ENCODE measurements at regions not wholly inside any gene's neighbourhood (a gene's known extent, or its start where the extent isn't known, plus 50 kb on each side); places are given as distances from the start of the nearest gene placed in this dataset.

DNA sequence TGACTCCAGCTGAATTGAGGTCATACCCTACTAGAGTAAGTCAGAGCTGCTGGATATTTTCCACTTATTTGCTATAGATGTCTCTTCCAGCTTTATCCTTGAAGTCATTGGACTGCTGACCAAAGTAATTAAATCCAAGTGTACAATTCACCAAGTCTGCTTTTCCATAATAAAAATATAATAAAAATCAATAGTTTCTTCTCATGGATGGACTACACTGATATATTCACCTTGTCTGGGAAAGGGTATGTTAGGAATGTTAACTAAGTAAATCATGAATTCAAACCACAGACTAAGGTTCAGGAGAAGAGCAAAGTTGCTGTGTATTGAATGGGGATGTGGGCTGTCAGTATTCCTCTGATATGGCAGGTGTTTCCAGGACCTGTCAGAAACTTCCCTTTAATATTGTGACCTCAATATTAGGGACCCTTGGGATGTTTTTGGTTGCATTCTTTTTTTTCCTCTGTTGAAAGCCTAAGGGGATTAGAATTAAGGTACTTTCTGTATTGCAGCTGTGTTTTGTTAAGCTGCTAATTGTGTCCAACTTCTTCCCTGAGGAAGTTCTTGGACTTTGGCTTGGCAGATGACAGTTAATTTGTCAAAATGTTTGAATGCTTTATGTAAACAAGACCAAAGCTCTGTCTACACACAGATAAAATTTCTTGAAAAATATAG lies 284.0 kb downstream of the ATP23 start:
- Histone ChIP-seq H3K4me1 (ENCODE audit: control insufficient read depth, insufficient read depth, low read length, unreplicated experiment) (no peaks in the 10 kb centered on the region), H3K27me3 (ENCODE audit: insufficient read depth, low read length) (peaks cover 18% of the 10 kb centered on the region; the same call in 1 of the 2 replicates), H3K4me3 (ENCODE audit: low read depth, low read length) (no peak overlapping the region), H2AFZ (ENCODE audit: low read length, unreplicated experiment) (no peak overlapping the region), H3K27ac (ENCODE audit: low read depth, low read length) (no peak overlapping the region), H3K36me3 (ENCODE audit: insufficient read depth, low read length) (no peaks in the 10 kb centered on the region), H3K79me2 (ENCODE audit: control insufficient read depth, insufficient read depth, low read length, unreplicated experiment) (no peaks in the 10 kb centered on the region)

DNA sequence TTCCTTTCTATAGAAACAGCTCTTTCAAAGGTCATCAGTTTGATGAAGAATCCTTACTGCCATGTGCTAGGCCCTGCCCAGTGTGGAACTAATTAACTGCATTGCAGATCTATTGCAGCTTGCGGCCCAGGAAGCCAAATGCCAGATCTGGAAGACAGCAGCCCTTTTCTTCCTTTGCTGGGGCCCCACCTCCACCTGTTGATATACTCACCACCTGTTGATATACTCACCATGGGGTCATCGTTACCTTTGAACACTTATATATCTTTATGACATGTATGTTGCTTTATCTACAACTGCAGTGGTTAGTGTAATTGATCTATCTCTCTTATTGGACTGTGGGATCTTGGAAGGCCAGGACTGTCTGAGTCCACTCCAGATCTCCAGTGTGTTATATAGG lies 292.5 kb downstream of the ATP23 start:
- no peaks in the 10 kb centered on the region for H3K36me3 ChIP-seq (ENCODE audit: insufficient read depth, low read length)
- H2AFZ ChIP-seq (ENCODE audit: low read length, unreplicated experiment) = no peak overlapping the region
- H3K4me1 ChIP-seq (ENCODE audit: control insufficient read depth, insufficient read depth, low read length, unreplicated experiment) = no peaks in the 10 kb centered on the region
- H3K79me2 ChIP-seq (ENCODE audit: control insufficient read depth, insufficient read depth, low read length, unreplicated experiment) = no peaks in the 10 kb centered on the region
- H3K4me3 ChIP-seq (ENCODE audit: low read depth, low read length) = no peak overlapping the region
- no peak overlapping the region for H3K27ac ChIP-seq (ENCODE audit: low read depth, low read length)
- peaks cover 9% of the 10 kb centered on the region; the same call in 1 of the 2 replicates for H3K27me3 ChIP-seq (ENCODE audit: insufficient read depth, low read length)

DNA sequence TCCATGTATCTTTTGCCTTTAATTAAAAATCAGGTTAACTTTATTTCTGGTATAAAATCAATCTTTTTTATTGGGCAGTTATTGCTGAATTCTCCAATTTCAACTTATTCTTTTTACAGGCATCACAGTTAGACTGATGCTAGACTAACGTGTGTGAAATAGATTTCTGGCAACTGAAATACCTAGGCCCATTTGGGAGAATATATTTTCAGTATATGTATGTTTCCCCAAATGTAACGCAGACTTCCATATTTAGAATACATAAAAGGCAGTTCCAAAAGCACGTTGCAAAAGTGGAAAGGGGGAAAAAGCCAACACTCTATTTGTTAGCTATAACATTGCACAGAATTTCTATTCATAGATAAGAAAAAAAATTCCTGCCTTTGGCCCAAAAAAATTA lies 297.0 kb downstream of the ATP23 start:
- Histone ChIP-seq H3K4me1 (ENCODE audit: control insufficient read depth, insufficient read depth, low read length, unreplicated experiment) (no peaks in the 10 kb centered on the region), H2AFZ (ENCODE audit: low read length, unreplicated experiment) (no peak overlapping the region), H3K4me3 (ENCODE audit: low read depth, low read length) (no peak overlapping the region), H3K27me3 (ENCODE audit: insufficient read depth, low read length) (peaks cover 22% of the 10 kb centered on the region), H3K27ac (ENCODE audit: low read depth, low read length) (no peak overlapping the region), H3K36me3 (ENCODE audit: insufficient read depth, low read length) (no peaks in the 10 kb centered on the region), H3K79me2 (ENCODE audit: control insufficient read depth, insufficient read depth, low read length, unreplicated experiment) (no peaks in the 10 kb centered on the region)

DNA sequence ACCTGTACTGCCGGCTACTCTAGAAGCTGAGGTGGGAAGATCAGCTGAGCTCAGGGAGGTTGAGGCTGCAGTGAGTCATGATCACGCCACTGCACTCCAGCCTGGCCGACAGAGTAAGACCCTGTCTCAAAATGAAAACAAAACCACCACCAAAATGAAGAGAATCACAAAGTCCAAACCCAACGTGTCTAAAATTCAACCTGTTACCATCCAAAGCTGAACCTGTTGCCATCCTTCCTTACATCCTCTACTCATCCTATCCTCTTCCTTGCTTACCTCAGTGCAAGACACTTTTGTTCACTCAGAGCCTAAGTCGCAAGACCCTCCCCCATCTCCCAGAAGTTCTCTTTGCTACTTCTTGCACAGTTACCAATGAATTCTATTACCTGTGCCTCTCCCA lies 299.7 kb downstream of the ATP23 start:
- Histone ChIP-seq H3K27ac (ENCODE audit: low read depth, low read length) (no peak overlapping the region), H3K4me1 (ENCODE audit: control insufficient read depth, insufficient read depth, low read length, unreplicated experiment) (no peaks in the 10 kb centered on the region), H3K36me3 (ENCODE audit: insufficient read depth, low read length) (no peaks in the 10 kb centered on the region), H3K79me2 (ENCODE audit: control insufficient read depth, insufficient read depth, low read length, unreplicated experiment) (no peaks in the 10 kb centered on the region), H3K27me3 (ENCODE audit: insufficient read depth, low read length) (peaks cover 22% of the 10 kb centered on the region), H3K4me3 (ENCODE audit: low read depth, low read length) (no peak overlapping the region), H2AFZ (ENCODE audit: low read length, unreplicated experiment) (no peak overlapping the region)

DNA sequence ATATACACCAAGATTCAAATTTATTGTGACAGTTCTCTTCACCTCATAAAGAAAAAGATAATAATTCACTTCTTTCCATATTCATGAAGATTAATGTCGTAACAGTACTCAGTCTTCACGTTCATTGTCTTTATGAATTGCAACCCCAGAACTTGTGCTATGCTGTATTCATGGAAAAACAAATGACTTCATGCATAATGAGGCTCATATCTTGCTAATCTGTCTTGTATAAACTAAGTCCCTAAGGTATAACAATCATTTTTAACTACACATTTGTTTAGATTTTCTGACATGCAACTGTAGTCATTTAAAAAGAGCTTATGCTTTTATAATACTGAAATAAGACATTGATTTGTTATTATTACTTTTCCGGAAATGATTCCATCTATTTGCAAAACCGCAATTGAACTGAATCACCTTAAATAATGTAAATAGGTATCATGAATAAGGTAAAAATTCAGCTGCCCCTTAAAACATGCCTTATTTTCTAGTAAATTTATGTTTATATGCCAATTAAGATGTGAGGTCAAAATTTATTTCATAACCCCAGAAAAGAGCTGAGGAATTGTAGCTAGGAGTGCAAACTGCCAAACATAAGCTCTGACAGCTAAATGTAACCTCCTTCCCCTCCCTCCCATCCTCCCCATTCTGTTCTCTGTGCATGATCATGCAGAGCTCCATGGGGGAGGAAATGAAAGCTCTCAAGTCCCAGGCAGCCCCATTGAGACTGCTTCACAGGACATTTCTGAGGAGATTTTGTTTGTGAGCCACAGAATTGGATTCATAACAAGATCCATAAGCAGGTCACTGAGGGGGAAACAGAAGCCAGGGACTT lies 301.6 kb downstream of the ATP23 start:
- Histone ChIP-seq H3K79me2 (ENCODE audit: control insufficient read depth, insufficient read depth, low read length, unreplicated experiment) (no peaks in the 10 kb centered on the region), H2AFZ (ENCODE audit: low read length, unreplicated experiment) (no peak overlapping the region), H3K27ac (ENCODE audit: low read depth, low read length) (no peak overlapping the region), H3K4me3 (ENCODE audit: low read depth, low read length) (no peak overlapping the region), H3K36me3 (ENCODE audit: insufficient read depth, low read length) (no peaks in the 10 kb centered on the region), H3K4me1 (ENCODE audit: control insufficient read depth, insufficient read depth, low read length, unreplicated experiment) (no peaks in the 10 kb centered on the region), H3K27me3 (ENCODE audit: insufficient read depth, low read length) (peaks cover 13% of the 10 kb centered on the region)

DNA sequence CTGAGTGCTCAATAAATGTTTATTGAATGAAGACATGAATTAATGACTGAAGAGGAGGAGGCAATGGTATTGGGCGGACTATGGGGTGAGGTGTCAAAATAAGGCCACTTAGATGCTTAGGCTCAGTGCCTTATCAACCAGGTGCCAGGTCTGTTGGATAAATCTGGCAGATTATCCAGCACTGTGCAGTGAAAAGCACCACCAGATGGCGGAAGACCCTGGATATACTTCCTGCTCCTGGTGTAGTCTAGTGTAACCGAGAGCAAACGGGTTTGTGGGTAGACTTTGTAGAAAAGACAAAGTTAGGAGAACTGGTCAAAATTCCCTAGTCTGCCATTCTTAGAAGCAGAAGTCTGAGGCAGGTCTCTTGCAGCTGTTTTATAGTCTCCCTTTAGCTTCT lies 306.3 kb downstream of the ATP23 start:
- Histone ChIP-seq H3K36me3 (ENCODE audit: insufficient read depth, low read length) (no peaks in the 10 kb centered on the region), H3K27me3 (ENCODE audit: insufficient read depth, low read length) (no peaks in the 10 kb centered on the region; the same call in 1 of the 2 replicates), H3K4me3 (ENCODE audit: low read depth, low read length) (no peak overlapping the region), H3K4me1 (ENCODE audit: control insufficient read depth, insufficient read depth, low read length, unreplicated experiment) (no peaks in the 10 kb centered on the region), H3K79me2 (ENCODE audit: control insufficient read depth, insufficient read depth, low read length, unreplicated experiment) (no peaks in the 10 kb centered on the region), H3K27ac (ENCODE audit: low read depth, low read length) (no peak overlapping the region), H2AFZ (ENCODE audit: low read length, unreplicated experiment) (no peak overlapping the region)

DNA sequence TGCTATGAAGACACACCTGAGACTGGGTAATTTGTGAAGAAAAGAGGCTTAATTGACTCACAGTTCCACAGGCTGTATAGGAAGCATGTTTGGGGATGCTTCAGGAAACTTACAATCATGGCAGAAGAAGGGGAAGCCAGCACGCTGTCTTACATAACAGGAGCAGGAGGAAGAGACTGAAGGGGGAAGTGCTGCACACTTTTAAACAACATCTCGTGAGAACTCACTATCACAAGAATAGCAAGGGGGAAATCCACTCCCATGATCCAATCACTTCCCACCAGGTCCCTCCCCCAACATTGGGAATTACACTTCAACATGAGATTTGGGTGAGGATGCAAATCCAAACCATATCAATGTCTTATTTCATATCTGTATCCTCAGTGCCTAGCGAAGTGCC lies 307.2 kb downstream of the ATP23 start:
- Histone ChIP-seq H3K27me3 (ENCODE audit: insufficient read depth, low read length) (no peaks in the 10 kb centered on the region), H3K4me1 (ENCODE audit: control insufficient read depth, insufficient read depth, low read length, unreplicated experiment) (no peaks in the 10 kb centered on the region), H2AFZ (ENCODE audit: low read length, unreplicated experiment) (no peak overlapping the region), H3K4me3 (ENCODE audit: low read depth, low read length) (no peak overlapping the region), H3K36me3 (ENCODE audit: insufficient read depth, low read length) (no peaks in the 10 kb centered on the region), H3K79me2 (ENCODE audit: control insufficient read depth, insufficient read depth, low read length, unreplicated experiment) (no peaks in the 10 kb centered on the region), H3K27ac (ENCODE audit: low read depth, low read length) (no peak overlapping the region)

DNA sequence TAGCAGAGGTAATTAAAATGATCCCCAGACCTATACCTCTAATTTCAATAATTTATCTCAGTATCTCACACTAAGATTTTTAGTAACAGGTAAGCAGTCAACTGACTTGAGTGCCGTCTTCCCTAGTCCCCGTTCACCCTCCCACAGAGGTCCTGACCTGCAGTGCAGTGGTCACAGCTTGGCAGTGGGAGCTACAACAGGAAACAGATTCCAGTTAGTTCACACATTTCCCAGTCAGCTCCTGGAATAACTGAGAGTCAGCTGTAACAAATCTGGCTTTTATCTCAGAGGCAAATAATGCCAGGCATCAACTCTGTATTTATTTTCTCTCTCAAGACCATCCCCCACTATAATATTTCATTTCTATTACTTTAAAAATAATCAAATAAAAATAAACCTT lies 308.2 kb downstream of the ATP23 start:
- Histone ChIP-seq H3K36me3 (ENCODE audit: insufficient read depth, low read length) (no peaks in the 10 kb centered on the region), H3K27me3 (ENCODE audit: insufficient read depth, low read length) (no peaks in the 10 kb centered on the region), H3K27ac (ENCODE audit: low read depth, low read length) (no peak overlapping the region)

DNA sequence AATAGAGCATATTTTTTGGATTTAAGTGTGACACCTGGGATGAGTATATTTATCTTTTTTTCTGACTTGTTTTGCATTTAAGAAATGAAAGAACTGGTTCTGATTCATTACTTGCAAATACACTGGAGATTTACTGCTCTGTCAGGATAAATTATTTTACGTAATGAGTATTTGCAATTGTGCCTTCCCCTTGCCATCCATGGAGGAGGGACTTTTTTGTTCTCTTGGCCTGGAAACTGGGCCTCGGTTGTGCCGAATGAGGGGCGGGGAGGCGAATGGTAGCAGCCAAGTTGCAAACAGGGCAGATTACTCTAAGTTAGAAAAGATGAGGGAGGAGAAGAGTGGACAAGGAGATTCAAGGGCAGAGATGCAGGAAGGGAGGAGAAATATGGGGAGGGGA lies 308.7 kb downstream of the ATP23 start:
- no peaks in the 10 kb centered on the region for H3K36me3 ChIP-seq (ENCODE audit: insufficient read depth, low read length)
- no peak overlapping the region for H3K4me3 ChIP-seq (ENCODE audit: low read depth, low read length)
- H2AFZ ChIP-seq (ENCODE audit: low read length, unreplicated experiment) = no peak overlapping the region
- no peak overlapping the region for H3K27ac ChIP-seq (ENCODE audit: low read depth, low read length)
- H3K27me3 ChIP-seq (ENCODE audit: insufficient read depth, low read length) = no peaks in the 10 kb centered on the region; the same call in 1 of the 2 replicates
- H3K79me2 ChIP-seq (ENCODE audit: control insufficient read depth, insufficient read depth, low read length, unreplicated experiment) = no peaks in the 10 kb centered on the region
- H3K4me1 ChIP-seq (ENCODE audit: control insufficient read depth, insufficient read depth, low read length, unreplicated experiment) = no peaks in the 10 kb centered on the region

More for the DNA sequence above, 308.2 kb downstream of the ATP23 start:
- no peaks in the 10 kb centered on the region for H3K79me2 ChIP-seq (ENCODE audit: control insufficient read depth, insufficient read depth, low read length, unreplicated experiment)
- no peak overlapping the region for H3K4me3 ChIP-seq (ENCODE audit: low read depth, low read length)
- H2AFZ ChIP-seq (ENCODE audit: low read length, unreplicated experiment) = no peak overlapping the region
- H3K4me1 ChIP-seq (ENCODE audit: control insufficient read depth, insufficient read depth, low read length, unreplicated experiment) = no peaks in the 10 kb centered on the region

DNA sequence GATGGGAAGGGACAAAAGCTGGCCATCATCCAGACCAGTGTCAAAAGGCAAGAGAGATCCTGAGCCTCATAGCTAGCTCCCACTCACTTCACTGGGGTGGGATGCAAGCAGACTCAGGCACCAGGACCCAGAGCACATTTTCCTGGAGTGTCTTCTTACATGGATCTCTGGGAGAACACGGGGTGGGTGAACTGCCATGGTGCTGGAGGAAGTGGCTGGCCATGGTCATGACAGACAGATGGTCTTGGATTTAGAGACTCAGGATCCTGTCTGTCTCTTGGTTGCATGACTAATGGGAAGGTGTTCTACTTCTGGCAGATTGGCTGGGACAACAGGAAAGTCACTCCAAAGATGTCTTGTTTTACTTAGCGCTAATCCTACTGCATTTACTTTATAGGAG lies 311.5 kb downstream of the ATP23 start:
- Histone ChIP-seq H3K27me3 (ENCODE audit: insufficient read depth, low read length) (peaks cover 3% of the 10 kb centered on the region; the same call in 1 of the 2 replicates), H3K4me3 (ENCODE audit: low read depth, low read length) (no peak overlapping the region), H3K27ac (ENCODE audit: low read depth, low read length) (no peak overlapping the region), H2AFZ (ENCODE audit: low read length, unreplicated experiment) (no peak overlapping the region), H3K36me3 (ENCODE audit: insufficient read depth, low read length) (no peaks in the 10 kb centered on the region), H3K4me1 (ENCODE audit: control insufficient read depth, insufficient read depth, low read length, unreplicated experiment) (no peaks in the 10 kb centered on the region), H3K79me2 (ENCODE audit: control insufficient read depth, insufficient read depth, low read length, unreplicated experiment) (no peaks in the 10 kb centered on the region)

DNA sequence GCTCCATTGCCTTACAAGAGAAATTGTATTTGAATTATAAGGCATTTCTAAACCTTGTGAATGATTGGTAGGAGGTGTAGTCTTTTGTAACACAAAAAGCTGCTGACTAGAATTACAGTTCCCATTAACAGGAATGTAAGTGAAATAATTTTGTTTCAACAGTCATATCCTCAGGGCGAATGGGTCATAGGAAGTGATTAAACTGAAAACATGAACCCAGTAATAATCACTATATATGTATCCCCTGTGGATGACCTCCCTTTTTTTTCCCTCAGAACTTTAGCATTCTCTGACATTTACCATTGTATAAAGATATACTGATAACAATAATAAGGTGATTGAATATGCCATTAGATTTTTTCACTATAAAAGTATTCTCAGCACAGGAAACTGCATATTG lies 312.3 kb downstream of the ATP23 start:
- H3K27ac ChIP-seq (ENCODE audit: low read depth, low read length) = no peak overlapping the region
- H3K4me3 ChIP-seq (ENCODE audit: low read depth, low read length) = no peak overlapping the region
- H3K4me1 ChIP-seq (ENCODE audit: control insufficient read depth, insufficient read depth, low read length, unreplicated experiment) = no peaks in the 10 kb centered on the region
- no peaks in the 10 kb centered on the region for H3K36me3 ChIP-seq (ENCODE audit: insufficient read depth, low read length)
- H2AFZ ChIP-seq (ENCODE audit: low read length, unreplicated experiment) = no peak overlapping the region
- H3K27me3 ChIP-seq (ENCODE audit: insufficient read depth, low read length) = peaks cover 3% of the 10 kb centered on the region; the same call in 1 of the 2 replicates
- no peaks in the 10 kb centered on the region for H3K79me2 ChIP-seq (ENCODE audit: control insufficient read depth, insufficient read depth, low read length, unreplicated experiment)
